NCI-H187 treated with DMSO at 0.1 percent for 48 hours (cell line): ENCODE measurements at regions not wholly inside any gene's neighbourhood (a gene's known extent, or its start where the extent isn't known, plus 50 kb on each side); places are given as distances from the start of the nearest gene placed in this dataset.
A peak's percentile ranks its signal among the peaks of the same experiment; 100 is the strongest.

Source experiments
- DNase-seq: peaks from one replicate; lab custom pipeline; 2025; lab: John Stamatoyannopoulos, UW

DNA sequence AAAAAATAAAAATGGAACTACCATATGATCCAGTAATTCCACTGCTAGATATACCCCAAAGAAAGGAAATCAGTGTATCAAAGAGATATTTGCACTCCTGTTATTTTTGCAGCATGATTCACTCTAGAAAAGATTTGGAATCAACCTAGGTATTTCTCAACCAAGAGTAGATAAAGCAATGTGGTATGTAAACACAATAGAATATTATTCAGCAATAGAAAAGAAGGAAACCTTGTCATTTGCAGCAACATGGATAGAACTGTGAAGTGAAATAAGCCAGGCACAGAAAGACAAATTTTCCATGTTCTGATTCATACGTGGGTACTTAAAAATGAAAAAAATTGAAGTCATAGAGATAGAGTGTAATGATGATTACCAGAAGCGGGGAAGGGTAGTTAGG lies 362.3 kb upstream of the EPHA5 start:
- DNase-seq, result no peak

DNA sequence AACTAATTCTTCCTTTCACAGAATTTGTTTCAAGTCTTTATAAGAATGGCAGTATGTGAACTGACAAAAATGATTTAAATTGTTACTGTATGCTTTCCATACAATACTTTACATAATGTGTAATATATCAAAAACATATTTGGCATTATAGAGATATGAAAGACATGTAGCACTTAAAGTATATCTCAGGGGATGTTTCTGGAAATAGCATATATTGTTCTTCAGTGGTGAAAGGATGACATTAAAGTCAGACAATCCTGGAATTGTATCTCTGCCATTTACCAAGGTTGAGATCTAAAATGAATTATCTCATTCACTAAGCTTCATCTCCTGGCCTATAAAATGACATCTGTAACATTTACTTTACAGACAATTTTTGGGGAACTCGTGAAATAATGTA lies 358.4 kb upstream of the EPHA5 start:
- DNase-seq, result no peak

DNA sequence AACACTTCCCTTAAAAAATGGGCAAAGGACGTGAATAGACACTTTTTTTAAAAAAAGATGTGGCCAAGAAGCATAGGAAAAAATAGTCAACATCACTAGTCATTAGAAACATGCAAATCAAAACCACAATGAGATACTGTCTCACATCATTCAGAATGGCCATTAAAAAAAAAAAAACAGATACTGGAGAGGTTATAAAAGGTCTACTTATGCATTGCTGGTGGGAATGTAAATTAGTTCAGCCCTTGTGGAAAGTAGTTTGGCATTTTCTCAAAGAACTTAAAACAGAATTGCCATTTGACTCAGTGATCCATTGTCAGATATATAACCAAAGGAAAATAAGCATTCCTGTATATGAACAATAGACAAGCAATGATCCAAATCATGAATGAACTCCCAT lies 352.8 kb upstream of the EPHA5 start:
- DNase-seq, result no peak

DNA sequence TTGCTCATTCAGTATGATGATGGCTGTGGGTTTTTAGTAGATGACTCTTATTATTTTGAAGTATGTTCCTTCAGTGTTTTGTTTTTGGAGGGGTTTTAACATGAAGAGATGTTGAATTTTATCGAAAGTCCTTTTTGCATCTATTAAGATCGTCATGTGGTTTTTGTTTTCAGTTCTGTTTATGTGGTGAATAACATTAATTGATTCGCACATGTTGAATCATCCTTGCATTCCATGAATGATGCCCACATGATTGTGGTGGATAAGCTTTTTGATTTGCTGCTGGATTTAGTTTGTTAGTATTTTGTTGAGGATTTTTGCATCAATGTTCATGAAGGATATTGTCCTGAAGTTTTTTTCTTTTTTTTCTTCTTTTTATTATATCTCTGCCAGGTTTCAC lies 347.4 kb upstream of the EPHA5 start:
- no peak for DNase-seq

DNA sequence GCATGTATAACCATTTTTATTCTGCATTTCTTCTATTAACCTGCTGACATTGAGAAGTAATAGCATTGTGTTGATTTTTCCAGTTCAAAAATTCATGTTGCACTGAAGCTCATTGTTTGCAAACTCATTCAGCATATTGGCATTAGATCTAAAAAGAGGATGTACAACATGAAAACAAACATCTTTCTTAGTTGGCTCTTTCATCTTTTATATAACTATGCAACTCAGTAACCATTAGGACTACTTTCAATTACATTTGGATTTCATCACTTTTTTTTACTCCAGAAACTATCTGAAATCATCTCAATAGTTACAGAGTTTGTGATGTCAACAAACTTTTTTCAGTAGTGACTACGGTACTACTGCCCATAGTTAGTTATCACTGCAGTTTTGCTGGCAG lies 346.0 kb upstream of the EPHA5 start:
- no peak for DNase-seq

DNA sequence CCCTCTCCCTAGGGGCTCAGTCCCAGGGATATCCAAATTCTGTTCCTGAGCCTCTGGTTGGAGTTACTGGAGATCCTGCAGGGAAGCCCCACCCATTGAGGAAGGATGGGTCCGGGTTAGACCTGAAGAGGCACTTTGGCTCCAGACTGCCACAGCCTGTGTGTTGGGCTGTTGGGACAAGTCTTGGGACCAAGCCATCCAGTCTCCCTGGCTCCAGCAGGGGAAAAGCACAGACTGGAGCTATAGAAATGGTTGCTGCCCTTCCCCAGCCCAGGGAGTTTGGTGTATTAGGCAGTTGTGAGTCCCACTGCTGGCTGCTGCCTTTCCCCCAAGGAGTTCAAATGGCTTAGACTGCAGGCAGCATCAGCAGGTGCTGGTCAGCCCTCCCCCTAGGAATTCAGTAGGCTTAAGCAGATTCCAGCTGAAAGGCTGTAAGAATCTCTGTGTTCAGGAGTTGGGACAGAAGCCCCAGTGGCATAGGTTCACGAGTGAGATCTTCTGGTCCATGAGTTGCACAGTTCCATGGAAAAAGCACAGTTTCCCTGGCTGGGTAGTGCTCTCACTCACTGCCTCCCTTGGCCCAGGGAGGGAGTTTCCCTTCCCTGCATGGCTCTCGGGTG lies 344.0 kb upstream of the EPHA5 start:
- no peak for DNase-seq

DNA sequence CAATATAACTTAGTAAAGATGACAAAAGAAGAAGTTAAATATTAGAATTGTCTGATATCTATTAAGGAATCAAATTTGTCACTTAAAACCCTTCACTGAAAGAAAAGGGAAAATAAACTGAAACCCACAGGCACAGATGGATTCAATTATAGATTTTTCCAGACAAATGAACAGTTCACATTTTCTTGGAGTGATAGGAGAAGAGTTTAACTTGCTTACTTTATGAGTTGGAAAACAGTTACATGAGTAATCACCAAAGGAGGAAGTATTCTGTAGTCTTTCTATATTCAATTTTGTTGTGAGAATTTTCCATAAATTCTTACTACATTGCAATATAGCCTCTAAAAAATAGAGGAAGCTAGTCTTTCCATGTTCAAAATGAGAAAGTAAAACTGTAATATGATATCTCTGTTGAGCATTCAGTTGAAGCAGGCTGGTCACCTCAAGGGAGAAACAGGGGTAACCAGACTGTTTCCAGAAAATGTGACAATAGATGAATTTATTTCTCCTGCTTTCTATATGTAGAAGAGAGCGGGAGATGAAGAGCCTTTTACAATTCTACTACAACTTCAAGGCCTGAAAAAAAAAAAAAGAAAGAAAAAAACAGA lies 330.3 kb upstream of the EPHA5 start:
- DNase-seq, result no peak

DNA sequence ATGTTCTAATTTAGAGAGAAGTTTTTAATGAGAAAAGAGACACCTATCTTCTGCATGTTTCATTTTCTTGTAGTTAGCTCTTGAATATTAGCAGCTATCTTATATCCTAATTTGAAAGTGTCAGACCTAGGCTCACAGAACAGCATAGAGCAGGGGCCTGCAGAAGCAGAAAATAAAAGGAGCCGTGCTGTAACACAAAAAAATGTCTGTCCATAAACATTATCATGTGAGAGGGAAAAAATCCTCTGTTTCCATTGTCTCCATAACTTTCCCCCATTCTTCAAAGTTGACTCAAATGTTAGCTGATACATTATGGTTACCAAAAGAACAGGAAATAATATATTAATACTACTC lies 329.2 kb upstream of the EPHA5 start:
- DNase-seq, result no peak

DNA sequence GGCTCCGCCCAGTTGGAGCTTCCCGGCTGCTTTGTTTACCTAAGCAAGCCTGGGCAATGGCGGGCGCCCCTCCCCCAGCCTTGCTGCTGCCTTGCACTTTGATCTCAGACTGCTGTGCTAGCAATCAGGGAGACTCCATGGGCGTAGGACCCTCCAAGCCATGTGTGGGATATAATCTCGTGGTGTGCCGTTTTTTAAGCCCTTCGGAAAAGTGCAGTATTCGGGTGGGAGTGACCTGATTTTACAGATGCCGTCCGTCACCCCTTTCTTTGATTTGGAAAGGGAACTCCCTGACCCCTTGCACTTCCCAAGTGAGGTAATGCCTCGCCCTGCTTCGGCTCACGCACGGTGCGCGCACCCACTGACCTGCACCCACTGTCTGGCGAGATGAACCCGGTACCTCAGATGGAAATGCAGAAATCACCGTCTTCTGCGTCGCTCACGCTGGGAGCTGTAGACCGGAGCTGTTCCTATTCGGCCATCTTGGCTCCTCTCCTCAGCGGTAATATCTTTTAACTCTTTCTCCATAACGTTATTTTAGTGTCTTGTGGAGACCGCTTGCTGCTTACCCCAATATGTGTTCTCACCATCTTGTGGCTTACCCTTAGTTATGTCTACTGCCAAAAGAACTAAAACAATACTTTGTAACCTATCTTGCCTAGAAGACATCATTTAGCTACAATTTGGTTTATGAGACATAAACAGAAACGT lies 328.7 kb upstream of the EPHA5 start:
- DNase-seq, result peak; percentile 14

DNA sequence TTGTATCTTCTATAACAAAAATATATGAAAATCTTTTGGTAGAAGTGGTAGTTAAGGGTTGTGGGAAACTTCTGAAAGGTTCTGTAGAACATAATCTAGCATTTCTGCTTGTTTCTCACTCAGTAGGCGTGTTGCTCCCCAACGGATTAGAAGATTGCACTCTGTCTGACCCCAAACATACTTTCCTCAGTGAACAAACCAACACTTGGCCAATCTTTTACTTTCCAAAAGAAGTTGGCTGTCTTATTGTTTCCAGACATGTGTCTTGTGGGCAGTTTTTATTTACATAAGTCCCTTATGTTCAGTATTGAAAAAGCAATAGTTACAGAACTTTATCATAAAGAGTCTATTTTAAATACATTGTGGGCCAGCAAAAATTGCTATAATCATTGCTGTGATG lies 312.8 kb upstream of the EPHA5 start:
- no peak for DNase-seq

DNA sequence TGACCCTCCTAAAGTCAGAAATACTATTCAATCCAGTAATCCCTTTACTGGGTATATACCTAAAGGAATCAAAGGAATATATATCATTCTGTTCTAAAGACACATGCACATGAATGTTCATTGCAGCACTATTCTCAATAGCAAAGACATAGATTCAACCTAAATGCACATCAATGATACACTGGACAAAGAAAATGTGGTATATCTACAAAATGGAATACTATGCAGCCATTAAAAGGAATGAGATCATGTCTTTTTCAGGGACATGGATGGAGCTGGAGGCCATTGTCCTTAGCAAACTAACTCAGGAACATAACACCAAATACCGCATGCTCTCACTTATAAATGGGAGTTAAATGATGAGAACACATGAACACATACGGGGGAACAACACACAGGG lies 306.0 kb upstream of the EPHA5 start:
- DNase-seq, result no peak

DNA sequence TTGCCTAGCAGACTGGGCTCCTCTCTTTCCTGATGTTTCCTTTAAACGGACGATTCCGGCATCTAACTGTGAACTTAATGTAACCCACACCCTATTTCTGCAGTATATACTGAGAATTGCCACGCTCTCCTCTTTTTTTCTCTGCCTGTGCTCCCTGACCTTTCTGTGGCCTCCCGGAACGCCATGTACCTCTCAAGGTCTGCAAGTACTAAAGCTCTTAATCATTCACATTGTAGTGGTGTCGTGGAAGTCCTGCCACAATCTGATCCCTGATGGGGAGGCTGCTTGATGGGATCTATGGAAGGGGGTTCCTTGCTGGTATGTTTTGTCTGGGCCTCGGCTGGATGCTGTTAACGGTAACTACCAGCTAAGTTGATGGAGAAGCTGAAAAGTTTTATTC lies 302.9 kb upstream of the EPHA5 start:
- no peak for DNase-seq

DNA sequence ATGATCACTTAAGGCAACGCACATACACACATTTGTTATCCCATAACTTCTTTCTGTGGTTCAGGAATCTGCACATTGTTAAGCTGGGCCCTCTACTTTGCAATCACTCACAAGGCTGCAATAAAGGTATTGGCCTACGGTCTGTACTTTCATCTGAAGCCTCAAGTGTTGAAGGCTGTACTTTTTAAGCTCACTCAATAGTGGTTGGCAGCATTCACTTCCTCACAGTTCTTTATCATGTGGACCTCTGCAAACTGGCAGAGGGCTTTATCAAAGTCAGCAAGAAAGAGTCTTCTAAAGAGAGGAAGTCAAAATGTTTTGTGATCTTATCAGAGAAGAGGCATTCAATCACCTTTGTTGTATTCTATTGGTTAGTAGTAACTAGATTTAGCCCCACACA lies 301.4 kb upstream of the EPHA5 start:
- no peak for DNase-seq

DNA sequence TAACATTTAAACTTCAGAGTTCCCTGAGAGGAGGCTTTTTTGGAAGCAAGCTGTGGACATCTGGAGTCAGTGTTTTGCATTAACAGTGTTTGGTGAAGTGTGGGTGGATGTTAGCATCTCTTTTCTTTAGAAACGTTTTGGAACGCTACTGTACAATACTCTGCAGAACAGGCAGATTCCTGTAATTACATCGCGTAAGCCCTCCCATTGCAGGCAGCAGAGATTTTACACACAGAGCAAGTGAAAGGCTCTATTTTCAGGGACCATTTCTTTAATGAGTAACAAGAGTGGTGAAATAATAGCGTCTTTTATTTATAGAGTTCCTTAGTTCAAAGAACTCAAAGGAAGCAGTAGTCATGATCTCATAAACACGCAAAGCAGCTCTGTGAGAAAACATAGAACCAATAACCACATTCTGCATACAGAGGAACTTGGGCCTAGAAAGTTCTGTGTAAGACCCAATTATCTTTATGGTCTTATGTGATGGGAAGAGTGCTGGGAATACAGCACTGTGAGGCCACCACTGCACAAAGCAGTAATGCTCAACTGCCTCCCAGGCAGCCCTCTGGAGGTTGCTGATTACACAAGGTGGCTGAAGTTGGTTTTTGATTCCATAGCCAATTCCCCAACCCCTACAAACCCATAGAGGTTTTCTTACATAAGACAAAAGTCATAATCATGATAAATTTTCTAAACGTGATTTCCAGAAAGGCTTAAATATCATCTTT lies 298.7 kb upstream of the EPHA5 start:
- no peak for DNase-seq

DNA sequence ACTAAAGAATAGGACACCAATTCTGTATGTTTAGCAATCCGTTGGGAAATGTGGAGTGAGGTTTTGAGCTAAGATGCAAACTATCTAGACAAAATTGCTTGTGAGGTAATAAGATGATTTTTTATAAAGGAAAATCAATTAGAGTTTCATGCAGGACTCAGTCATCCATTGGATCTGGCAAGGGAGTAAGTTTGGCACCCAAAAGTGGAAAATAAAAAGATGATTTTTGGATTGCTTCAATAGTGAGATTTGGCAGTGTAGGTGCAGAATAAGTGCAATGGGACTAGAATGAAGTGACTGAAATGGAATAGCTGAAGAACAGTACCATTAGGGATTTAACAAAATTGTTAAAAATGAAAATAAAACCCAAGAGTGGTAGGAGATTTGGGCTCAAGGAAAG lies 290.5 kb upstream of the EPHA5 start:
- DNase-seq, result no peak

DNA sequence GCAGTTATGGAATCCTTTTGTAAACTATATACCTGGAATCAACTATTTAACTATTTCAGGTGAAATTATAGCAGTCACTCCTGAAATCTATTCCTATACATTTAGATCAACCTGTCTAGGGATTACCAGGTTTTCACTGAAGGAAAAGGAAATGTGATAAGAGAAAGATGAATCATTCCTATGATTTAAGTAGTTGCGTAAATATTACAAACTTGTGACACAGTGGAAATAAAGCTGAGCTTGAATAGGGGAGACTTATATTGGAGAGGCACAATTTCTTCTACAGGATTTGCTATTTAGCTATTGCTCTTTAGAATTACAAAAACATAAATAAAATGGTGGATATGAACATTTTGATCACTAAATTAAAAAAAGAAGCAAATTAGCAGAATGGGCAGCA lies 284.1 kb upstream of the EPHA5 start:
- DNase-seq, result no peak

DNA sequence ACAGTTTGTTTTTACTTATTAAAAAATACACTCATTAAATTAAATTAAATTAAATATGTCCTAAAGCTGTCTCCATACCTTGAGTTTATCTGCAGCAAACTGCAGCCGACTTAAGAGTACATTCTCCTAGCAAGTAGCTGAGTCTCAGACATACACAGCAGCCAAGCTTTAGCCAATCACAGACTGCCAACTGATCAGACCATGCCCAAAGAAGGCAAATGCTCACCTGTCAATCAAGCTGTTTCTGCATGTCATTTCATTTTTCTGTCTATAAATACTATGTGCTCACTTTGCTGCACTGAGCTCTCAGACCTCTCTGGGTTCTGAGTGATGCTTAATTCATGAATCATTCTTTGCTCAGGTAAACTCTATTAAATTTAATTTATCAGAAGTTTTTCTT lies 280.9 kb upstream of the EPHA5 start:
- no peak for DNase-seq

DNA sequence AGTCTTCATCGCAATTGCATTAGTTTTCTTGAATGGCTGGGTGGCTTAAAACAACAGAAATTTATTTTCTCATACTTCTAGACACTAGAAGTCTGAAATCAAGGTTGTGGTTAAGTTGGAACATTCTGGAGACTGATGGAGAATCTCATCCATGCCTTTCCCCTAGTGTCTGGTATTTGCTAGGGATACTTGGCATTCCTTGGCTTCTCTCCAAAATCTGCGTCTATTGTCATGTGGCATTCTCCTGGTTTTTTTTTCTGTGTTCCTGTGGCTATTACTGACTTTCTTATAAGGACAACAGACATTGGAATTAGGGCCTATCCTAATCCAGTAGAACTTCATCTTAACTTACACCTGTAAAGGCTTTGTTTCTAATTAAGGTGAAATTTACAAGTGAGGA lies 272.8 kb upstream of the EPHA5 start:
- DNase-seq, result no peak

DNA sequence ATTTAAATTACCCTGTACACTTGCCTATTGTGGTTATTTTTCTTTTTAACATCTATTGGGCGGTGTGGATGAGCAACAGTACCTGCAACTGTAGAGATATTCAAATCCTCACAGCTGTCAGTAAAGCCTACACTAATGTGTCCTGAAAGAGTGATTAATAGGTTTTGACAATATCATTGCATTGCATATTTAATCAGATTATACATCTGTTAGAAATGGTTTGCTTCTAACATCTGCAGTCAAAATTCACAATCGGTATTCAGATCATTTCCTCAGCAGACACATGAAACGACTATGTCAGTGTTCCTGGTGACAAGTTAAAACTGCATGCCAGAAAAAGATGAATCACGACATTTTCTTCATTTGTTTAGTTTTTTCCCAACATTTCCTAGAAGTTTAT lies 254.6 kb upstream of the EPHA5 start:
- DNase-seq, result no peak

DNA sequence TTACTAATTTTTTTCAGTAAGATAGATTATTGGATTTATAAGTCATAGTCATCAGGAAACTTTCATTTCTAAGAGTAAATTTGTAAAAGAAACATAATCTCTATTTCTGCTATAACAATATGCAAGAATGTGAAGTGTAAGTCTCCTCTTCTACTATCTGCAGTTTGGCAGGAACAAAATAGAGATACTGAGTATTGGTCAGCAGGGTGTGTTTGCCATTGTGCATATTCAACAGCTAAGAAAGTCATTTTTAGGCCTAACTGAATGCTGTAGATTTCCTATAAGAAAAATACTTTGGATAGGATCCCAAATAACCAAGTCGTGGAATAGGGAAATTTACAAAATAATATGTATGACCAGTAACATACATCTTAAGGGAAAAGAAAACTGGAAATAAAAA lies 253.3 kb upstream of the EPHA5 start:
- DNase-seq, result no peak

DNA sequence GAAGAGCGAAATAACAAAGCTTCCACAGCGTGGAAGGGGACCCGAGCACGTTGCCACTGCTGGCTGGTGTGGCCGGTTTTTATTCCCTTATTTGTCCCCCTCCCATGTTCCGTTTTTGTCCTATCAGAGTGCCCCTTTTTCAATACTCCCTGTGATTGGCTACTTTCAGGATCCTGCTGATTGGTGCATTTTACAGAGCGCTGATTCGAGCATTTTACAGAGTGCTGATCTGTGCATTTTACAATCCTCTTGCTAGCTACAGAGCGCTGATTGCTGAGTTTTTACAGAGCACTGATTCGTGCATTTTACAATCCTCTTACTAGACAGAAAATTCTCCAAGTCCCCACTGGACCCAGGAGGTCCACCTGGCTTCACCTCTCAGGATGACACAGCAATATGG lies 250.9 kb upstream of the EPHA5 start:
- no peak for DNase-seq

DNA sequence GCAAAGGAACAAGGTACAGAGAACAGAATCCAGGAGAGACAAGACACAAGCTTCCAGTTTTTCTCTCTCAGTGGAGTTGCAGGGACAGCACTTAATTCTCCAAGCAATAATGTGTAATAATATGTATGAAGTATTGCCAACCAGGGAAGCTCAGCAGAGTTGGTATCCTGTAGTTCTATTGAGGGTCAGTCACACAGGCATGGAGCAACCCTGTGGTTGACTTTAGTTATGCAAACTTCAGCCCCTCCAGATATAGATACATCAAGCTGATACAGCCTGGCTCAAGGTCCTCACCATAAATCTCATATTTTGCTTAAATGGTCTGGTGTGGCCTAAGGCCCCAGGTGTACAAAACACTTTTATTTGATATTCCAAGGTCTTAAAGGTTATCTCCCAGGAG lies 248.6 kb upstream of the EPHA5 start:
- no peak for DNase-seq

DNA sequence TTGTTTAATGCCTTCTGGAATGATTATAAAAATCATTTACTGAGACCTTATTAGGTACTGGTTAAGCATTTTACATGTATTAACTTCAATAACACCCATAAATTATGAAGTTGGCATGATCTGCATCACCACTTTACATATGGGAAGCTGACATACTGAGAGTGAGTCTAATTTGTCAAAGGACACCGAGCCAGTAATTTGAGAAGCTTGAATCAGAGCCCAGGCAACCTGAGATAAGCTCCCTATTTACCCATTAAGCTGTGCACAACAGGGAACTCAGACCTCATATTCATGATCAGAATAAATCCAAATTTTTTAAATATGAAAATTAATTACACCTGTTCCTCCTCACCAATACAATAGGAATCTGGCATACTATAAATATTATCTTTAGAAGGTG lies 247.9 kb upstream of the EPHA5 start:
- no peak for DNase-seq
